Suprapubic skin (tissue), 4 donors: ENCODE measurements at regions not wholly inside any gene's neighbourhood (a gene's known extent, or its start where the extent isn't known, plus 50 kb on each side); places are given as distances from the start of the nearest gene placed in this dataset.

ENCODE experiments used
- DNase-seq, 2 donors: peaks; one replicate each; pipeline ENCODE4 v3.0.0-alpha.2; 2019; ENCODE audit warnings: low spot score in 2 of 2
- H3K27ac ChIP-seq: fragments of 200-600 bp; sonication (generic); one replicate; pipeline ENCODE4 v1.5.1; 2019
- H3K27me3 ChIP-seq: fragments of 200-600 bp; sonication (generic); one replicate; pipeline ENCODE4 v1.5.1; 2019
- H3K36me3 ChIP-seq: fragments of 200-600 bp; sonication (generic); one replicate; pipeline ENCODE4 v1.5.1; 2019
- H3K4me1 ChIP-seq: fragments of 200-600 bp; sonication (generic); one replicate; pipeline ENCODE4 v1.5.1; 2019
- H3K4me3 ChIP-seq: fragments of 200-600 bp; sonication (generic); one replicate; pipeline ENCODE4 v1.5.1; 2019; ENCODE audit warnings: mild to moderate bottlenecking
- H3K9me3 ChIP-seq: fragments of 200-600 bp; sonication (generic); one replicate; pipeline ENCODE4 v1.5.1; 2019
- CTCF ChIP-seq, 2 donors: fragments of 200-600 bp in 1 of 2; fragments of 450-650 bp in 1 of 2; sonication (generic) in 1 of 2; IDR thresholded peaks; one replicate each; pipeline ENCODE4 v1.5.1; 2016 to 2019; ENCODE audit warnings: antibody characterized with exemption in 2 of 2, mild to moderate bottlenecking in 1 of 2, moderate library complexity in 1 of 2
- EP300 ChIP-seq: sonication (generic); formaldehyde crosslinking; IDR thresholded peaks from one replicate; pipeline ENCODE4 v1.6.1; 2017; ENCODE audit warnings: antibody characterized with exemption
- POLR2A ChIP-seq, 2 donors: fragments of 450-650 bp; IDR thresholded peaks; one replicate each; pipeline ENCODE4 v1.6.1; 2017; ENCODE audit warnings: antibody characterized with exemption in 2 of 2, mild to moderate bottlenecking in 2 of 2, moderate library complexity in 2 of 2
- POLR2AphosphoS5 ChIP-seq, 3 donors: sonication (generic); formaldehyde crosslinking; IDR thresholded peaks; one replicate each; pipeline ENCODE4 v1.6.1; 2017; ENCODE audit warnings: antibody characterized with exemption in 3 of 3
- WGBS: methylation state at CpG from one replicate; pipeline ENCODE4 v1.1.5; 2018; 5-methylcytosine and 5-hydroxymethylcytosine counted together

DNA sequence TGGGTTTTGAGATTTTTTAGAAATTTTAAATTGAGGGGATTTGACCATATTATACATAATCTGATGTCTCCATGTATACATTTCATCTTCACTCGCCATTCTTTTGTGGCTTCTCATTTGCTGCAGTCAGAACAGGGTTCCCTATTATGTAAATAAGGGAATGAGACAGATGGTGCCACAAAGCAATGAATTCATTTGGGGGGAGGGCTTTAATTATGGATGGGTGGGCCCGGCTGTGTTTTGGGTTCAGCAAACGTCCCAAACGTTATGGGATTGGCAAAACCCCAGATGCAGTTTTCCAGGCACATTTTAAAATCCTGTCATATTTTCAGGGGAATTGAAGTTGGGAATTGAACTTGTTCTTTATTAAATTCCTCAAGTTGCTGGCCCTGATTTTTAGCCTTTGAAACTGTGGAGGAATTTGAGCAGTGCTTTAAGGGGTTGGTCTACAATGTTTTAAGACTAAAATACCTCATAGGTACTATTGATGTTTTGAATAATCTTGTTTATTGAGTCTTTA lies 558.5 kb upstream of the ZNF462 start:
- Histone ChIP-seq H3K36me3 (no peaks in the 10 kb centered on the region), H3K4me3 (no peak overlapping the region), H3K27me3 (no peaks in the 10 kb centered on the region), H3K27ac (no peak overlapping the region), H3K9me3 (no peaks in the 10 kb centered on the region), H3K4me1 (no peaks in the 10 kb centered on the region)
- WGBS, result 65% methylated on average over 4 of the region's 4 CpGs
- no peak for TF ChIP-seq POLR2AphosphoS5 (IDR thresholded peaks at IDR 0.05)
- no peak for TF ChIP-seq EP300
- no peak for DNase-seq

DNA sequence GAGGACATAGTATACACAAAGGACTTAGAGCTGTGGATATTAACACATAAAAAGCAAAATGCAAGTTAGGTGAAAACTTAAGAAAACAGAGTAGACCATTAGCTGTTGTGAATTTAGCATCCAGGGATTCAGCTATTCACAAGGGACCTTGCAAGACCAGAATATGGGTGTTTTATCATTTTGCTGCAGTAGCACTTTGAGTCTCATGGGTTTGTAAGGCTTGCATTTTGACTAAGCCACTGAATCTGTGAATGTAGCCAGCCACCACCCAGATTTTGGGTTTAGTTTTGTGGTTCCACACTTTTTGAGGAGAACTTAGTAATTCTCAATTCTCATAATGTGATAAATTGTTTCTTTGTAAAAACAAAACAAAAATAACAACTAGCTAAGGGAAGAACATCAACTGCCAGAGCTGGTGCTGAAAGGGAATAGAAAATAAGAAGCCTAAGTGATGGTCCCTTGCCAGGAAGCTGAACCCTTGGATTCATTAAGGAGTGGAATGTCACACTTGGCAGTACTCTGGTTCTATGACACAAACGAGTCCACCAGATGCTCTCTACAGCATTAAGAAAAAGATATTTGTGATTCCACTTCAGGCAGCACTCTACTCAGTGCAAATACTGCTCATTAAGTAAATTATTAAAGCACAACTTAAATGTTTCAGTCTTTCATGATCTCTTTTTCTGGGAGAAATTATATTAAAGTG lies 557.4 kb upstream of the ZNF462 start:
- H3K4me1 ChIP-seq, result no peaks in the 10 kb centered on the region
- H3K36me3 ChIP-seq, result no peaks in the 10 kb centered on the region
- no peak for DNase-seq
- H3K9me3 ChIP-seq, result no peaks in the 10 kb centered on the region
- TF ChIP-seq POLR2A (IDR thresholded peaks at IDR 0.05) (no peak), POLR2AphosphoS5 (IDR thresholded peaks at IDR 0.05) (no peak), EP300 (no peak), CTCF (IDR thresholded peaks at IDR 0.05) (no peak)
- no peak overlapping the region for H3K4me3 ChIP-seq
- no peak overlapping the region for H3K27ac ChIP-seq
- WGBS, result 30% methylated on average over 1 of the region's 1 CpG
- no peaks in the 10 kb centered on the region for H3K27me3 ChIP-seq

DNA sequence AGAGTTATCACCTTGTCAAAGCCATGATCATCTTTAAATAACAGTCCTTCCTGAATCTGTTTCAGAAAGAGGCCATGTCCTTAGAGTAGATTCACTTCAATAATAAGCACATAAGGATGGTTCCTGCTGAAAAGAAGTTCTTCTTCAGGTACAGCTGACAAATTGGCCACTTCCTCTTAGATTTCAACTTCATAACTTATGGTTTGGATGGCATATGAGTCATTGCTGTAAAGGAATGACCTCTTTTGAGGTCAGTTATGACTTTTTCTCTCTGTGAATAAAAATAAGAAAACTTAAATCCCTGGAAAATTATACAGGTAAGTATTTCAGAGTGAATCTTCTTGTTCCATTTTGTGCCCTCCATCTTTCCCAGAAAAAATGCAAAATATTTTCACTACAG lies 555.3 kb upstream of the ZNF462 start:
- Histone ChIP-seq H3K27me3 (no peaks in the 10 kb centered on the region), H3K36me3 (no peaks in the 10 kb centered on the region), H3K4me3 (no peak overlapping the region), H3K9me3 (no peaks in the 10 kb centered on the region), H3K4me1 (no peaks in the 10 kb centered on the region), H3K27ac (no peak overlapping the region)
- TF ChIP-seq CTCF (IDR thresholded peaks at IDR 0.05) (no peak), POLR2A (IDR thresholded peaks at IDR 0.05) (no peak), POLR2AphosphoS5 (IDR thresholded peaks at IDR 0.05) (no peak), EP300 (no peak)
- DNase-seq, result no peak

DNA sequence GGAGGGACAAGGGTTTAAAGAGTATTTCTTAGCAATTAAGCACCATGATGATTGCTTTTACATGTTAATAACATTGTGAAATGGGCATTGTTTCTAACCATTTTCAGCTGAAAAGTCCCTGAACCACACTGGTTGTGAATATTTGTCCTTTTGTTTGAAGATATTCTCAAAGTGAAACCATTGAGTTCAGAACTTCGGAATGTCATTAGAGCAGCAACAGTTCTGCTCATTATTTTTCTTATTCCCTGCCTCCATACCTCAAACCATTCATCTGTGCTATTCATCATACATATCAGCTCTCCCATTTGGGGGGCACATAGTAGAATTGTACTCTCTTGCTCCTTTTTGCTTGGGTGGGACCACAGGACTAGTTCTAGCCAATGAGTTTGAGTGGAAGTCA lies 553.0 kb upstream of the ZNF462 start:
- WGBS, result 80% methylated on average over 1 of the region's 1 CpG
- TF ChIP-seq POLR2AphosphoS5 (IDR thresholded peaks at IDR 0.05) (no peak), CTCF (IDR thresholded peaks at IDR 0.05) (no peak), EP300 (no peak), POLR2A (IDR thresholded peaks at IDR 0.05) (no peak)
- H3K27ac ChIP-seq, result no peak overlapping the region

GRCh38 chr9:106310782-106311181 lies 552.2 kb upstream of the ZNF462 start:
- H3K27ac ChIP-seq, result no peak overlapping the region
- H3K9me3 ChIP-seq, result no peaks in the 10 kb centered on the region
- TF ChIP-seq POLR2AphosphoS5 (IDR thresholded peaks at IDR 0.05) (no peak), EP300 (no peak), CTCF (IDR thresholded peaks at IDR 0.05) (no peak), POLR2A (IDR thresholded peaks at IDR 0.05) (no peak)
- no peaks in the 10 kb centered on the region for H3K36me3 ChIP-seq
- H3K4me1 ChIP-seq, result no peaks in the 10 kb centered on the region
- no peak for DNase-seq
- 79% methylated on average over 1 of the region's 1 CpG for WGBS
- H3K27me3 ChIP-seq, result no peaks in the 10 kb centered on the region
- no peak overlapping the region for H3K4me3 ChIP-seq

More for the DNA sequence above, 553.0 kb upstream of the ZNF462 start:
- Histone ChIP-seq H3K36me3 (no peaks in the 10 kb centered on the region), H3K27me3 (no peaks in the 10 kb centered on the region), H3K4me1 (no peaks in the 10 kb centered on the region), H3K9me3 (no peaks in the 10 kb centered on the region), H3K4me3 (no peak overlapping the region)
- DNase-seq, result no peak
